HG02970 (cell line): ENCODE measurements at regions not wholly inside any gene's neighbourhood (a gene's known extent, or its start where the extent isn't known, plus 50 kb on each side); places are given as distances from the start of the nearest gene placed in this dataset.
"Not testable (repeated sequence)": the region's sequence is repeated elsewhere in the genome, so short reads cannot be mapped to it uniquely, and the experiment has no call there.

Source experiments
- ATAC-seq: cut with Tn5 transposase; IDR thresholded peaks from one replicate; pipeline ENCODE4 v1.9.1; 2021; ENCODE audit warnings: mild to moderate bottlenecking, moderate library complexity, moderate number of reproducible peaks; ENCODE audit not compliant: unreplicated experiment, low FRiP score

- ATAC-seq = no peak
These were observed 124.3 kb upstream of the SLC24A2 start for GRCh38 chr9:19913151-19913550.

- no peak for ATAC-seq
These were observed 114.2 kb upstream of the SLC24A2 start for GRCh38 chr9:19903076-19903475.

DNA sequence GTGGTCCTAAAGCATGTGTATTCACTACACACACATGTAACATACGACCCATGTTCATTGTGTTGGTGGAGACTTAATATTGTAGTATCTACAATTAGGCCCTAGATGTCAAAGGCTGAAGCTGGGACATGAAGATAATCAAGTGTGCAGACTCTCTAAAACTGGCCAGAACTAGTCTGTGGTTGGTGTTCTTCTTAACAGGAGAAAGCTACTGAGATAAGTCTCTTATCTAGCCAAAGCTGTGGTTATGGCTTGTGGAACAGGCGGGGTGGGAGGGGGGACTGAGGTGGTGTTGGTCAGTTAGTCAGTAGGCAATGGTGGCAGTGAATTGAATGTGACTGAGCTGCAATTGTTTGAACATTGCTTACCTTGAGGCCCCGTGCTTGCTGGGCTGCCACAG lies 112.7 kb upstream of the SLC24A2 start:
- no peak for ATAC-seq

- ATAC-seq = no peak
These were observed 107.3 kb upstream of the SLC24A2 start for GRCh38 chr9:19896161-19896560.

DNA sequence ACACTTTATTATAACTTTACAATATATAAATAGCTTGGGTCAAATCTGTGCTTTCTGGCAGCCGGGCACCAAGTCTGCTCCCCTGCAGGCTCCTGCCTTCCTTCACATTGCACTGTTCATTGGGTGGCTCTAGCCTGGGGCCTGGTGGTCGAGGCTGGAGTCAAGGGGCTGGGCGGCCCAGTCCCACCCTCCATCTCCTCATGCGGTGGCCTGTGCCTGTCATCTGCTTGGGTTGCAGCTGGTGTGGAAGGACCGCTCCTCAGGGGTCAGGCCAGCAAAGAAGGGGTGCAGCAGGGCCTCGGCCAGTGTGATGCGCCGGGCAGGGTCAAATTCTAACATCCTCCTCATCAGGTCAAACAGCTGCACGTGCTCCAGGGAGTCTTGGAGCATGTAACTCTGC lies 106.7 kb upstream of the SLC24A2 start:
- ATAC-seq = not testable (repeated sequence)

- no peak for ATAC-seq
These were observed 106.2 kb upstream of the SLC24A2 start for GRCh38 chr9:19895006-19895405.

- no peak for ATAC-seq
These were observed 96.8 kb upstream of the SLC24A2 start for GRCh38 chr9:19885608-19886007.

GRCh38 chr9:19879062-19879461 lies 90.2 kb upstream of the SLC24A2 start:
- no peak for ATAC-seq

DNA sequence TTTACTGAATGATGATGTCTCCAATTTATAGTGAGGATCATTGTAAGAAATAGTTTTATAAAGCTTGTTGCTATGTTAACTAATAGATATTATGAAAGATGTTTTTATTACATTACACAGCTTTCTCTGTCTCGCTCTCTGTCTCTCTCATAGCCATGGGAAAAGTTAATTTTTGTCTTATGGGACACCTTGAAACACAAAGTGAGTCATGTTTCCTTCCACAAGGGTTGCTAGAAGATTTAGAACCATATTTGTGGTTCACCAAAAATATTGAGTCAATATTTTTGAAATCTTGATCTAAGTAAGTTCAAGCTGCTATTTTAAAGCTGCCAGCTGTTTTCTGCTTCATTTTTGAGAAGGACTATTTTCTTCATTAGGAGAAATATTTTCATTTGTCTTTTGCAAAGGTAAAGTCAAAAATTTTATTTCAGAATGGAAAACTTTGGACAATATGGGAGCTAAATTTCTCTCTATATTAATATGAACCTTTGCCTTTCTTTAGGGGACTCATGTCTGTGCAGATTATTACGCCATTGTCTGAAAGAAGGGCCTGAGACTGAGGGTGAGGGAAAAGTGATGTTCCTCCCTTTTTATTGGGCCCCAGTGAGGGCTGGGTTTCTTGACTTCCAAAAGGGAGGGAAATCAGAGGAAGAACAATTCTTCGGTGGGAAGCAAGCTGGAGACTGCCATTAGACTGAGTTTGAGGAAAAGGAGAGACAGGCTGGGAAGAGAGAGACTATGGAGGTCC lies 87.9 kb upstream of the SLC24A2 start:
- ATAC-seq = no peak

DNA sequence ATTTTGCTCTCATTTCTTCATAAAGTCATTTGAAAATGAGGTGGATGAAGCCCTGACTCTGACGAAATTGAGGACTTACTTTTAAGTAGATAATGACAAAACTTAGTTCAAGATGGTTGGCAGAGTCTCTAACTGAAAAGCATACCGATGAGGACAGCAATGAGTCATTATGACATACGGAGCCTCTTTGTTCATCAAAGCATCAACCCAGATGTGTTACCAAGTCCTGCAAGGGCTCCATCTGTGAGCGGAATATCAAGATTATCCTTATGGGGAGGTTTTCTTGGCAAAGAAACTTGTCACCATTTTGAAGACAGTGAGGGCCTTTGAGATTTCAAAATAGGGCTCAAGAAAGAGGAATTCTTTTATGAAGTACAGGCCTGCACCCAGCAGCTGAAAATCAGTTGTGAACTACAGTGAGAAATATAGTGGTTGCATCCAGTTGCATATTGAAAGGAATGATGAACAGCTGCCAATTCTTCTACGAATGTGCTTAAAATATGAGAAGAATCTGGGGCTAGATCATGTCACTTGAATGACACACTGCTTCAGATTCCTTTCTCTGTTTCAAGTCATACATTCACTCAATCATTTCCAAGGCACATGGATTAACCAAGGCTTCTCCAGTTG lies 86.6 kb upstream of the SLC24A2 start:
- ATAC-seq = no peak

GRCh38 chr9:19873188-19873587 lies 84.4 kb upstream of the SLC24A2 start:
- not testable (repeated sequence) for ATAC-seq

DNA sequence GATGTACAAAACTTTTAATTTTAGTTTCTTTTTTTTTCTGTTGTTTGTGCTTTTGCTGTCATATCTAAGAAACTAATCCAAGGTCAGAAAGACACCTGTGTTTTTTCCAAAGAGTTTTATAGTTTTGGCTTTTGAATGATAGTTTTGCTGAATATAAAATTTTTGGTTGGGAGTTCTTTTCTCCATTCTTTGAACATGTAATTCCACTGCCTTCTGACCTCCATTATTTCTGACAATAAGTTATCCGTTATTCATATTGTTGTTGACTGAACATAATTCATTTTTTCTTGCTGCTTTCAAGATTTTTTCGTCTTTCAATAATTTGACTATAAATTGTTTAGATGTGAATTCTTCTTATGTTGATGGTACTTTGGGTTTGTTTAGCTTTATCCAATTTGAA lies 82.2 kb upstream of the SLC24A2 start:
- ATAC-seq = no peak

- ATAC-seq = no peak
These were observed 52.1 kb upstream of the SLC24A2 start for GRCh38 chr9:19840953-19841352.
